IMR-90 (cell line): ENCODE measurements at regions not wholly inside any gene's neighbourhood (a gene's known extent, or its start where the extent isn't known, plus 50 kb on each side); places are given as distances from the start of the nearest gene placed in this dataset.

ENCODE experiments used
- ATAC-seq: fragments of 200-7000 bp; cut with Tn5 transposase; 2 replicates; pipeline ENCODE4 v1.9.1; 2020; ENCODE audit warnings: low read depth, mild to moderate bottlenecking, moderate library complexity
- BruUV-seq: library from RNA; stranded (reverse); fragments of 400-500 nt; replicated peaks from 2 replicates; lab custom pipeline; 2021; lab: Mats Ljungman, UMichigan
- CTCF ChIA-PET: fragments of 300-600 bp; formaldehyde crosslinking; extraction: SDS; loops from one replicate; lab custom pipeline; 2021; ENCODE audit warnings: antibody characterized with exemption; lab: Yijun Ruan, JAX
- POLR2A ChIA-PET: fragments of 300-600 bp; sonication (Branson Sonifier 250); formaldehyde crosslinking; loops from one replicate; lab custom pipeline; 2022; ENCODE audit warnings: antibody characterized with exemption; ENCODE audit not compliant: unreplicated experiment; lab: Charles Lee
- DNase-seq: peaks from one replicate; pipeline ENCODE4 v3.0.0; 2013
- H2AFZ ChIP-seq: replicated peaks from 2 replicates; pipeline ENCODE3; 2013; ENCODE audit warnings: low read length, mild to moderate bottlenecking; ENCODE audit not compliant: poor library complexity
- H2AK5ac ChIP-seq: 2 replicates; pipeline ENCODE4 v1.6.1; 2013; ENCODE audit warnings: low read depth, low read length, inconsistent platforms
- H2AK9ac ChIP-seq: replicated peaks from 2 replicates; pipeline ENCODE3; 2013; ENCODE audit warnings: mild to moderate bottlenecking, low read depth, low read length, moderate library complexity; ENCODE audit not compliant: poor library complexity
- H2BK120ac ChIP-seq: 2 replicates; pipeline ENCODE4 v1.6.1; 2013; ENCODE audit warnings: low read depth, low read length, inconsistent platforms
- H2BK15ac ChIP-seq: 3 replicates; pipeline ENCODE4 v1.6.1; 2013; ENCODE audit warnings: low read depth, low read length, inconsistent platforms
- H2BK20ac ChIP-seq: 2 replicates; pipeline ENCODE4 v1.6.1; 2013; ENCODE audit warnings: low read depth, mild to moderate bottlenecking, inconsistent platforms, low read length, moderate library complexity
- H2BK5ac ChIP-seq: 2 replicates; pipeline ENCODE4 v1.6.1; 2013; ENCODE audit warnings: mild to moderate bottlenecking, low read depth, low read length, inconsistent platforms; ENCODE audit not compliant: poor library complexity, severe bottlenecking
- H3K14ac ChIP-seq: replicated peaks from 2 replicates; pipeline ENCODE4 v1.6.1; 2013; ENCODE audit warnings: low read depth, low read length, inconsistent platforms
- H3K18ac ChIP-seq: 2 replicates; pipeline ENCODE4 v1.6.1; 2013; ENCODE audit warnings: low read depth, low read length, control low read depth
- H3K23ac ChIP-seq: 2 replicates; pipeline ENCODE4 v1.6.1; 2013; ENCODE audit warnings: low read depth, low read length, inconsistent platforms
- H3K27ac ChIP-seq: 2 replicates; pipeline ENCODE4 v1.5.1; 2013; ENCODE audit warnings: mild to moderate bottlenecking, control low read depth, low read length; ENCODE audit not compliant: insufficient read depth
- H3K27me3 ChIP-seq: 2 replicates; pipeline ENCODE4 v1.6.1; 2013; ENCODE audit warnings: low read length; ENCODE audit not compliant: control insufficient read depth, insufficient read depth
- H3K36me3 ChIP-seq: 2 replicates; pipeline ENCODE4 v1.6.1; 2013; ENCODE audit warnings: low read length, mixed read lengths; ENCODE audit not compliant: control insufficient read depth, insufficient read depth
- H3K4ac ChIP-seq: 2 replicates; pipeline ENCODE4 v1.6.1; 2013; ENCODE audit warnings: low read depth, low read length, inconsistent platforms
- H3K4me1 ChIP-seq: 2 replicates; pipeline ENCODE4 v1.6.1; 2013; ENCODE audit warnings: low read length, mixed read lengths; ENCODE audit not compliant: control insufficient read depth, insufficient read depth
- H3K4me2 ChIP-seq: 2 replicates; pipeline ENCODE4 v1.6.1; 2013; ENCODE audit warnings: low read depth, mild to moderate bottlenecking, control low read depth, low read length, moderate library complexity
- H3K4me3 ChIP-seq: 2 replicates; pipeline ENCODE4 v1.5.1; 2013; ENCODE audit warnings: low read depth, mild to moderate bottlenecking, control low read depth, low read length, moderate library complexity; ENCODE audit not compliant: insufficient read depth
- H3K56ac ChIP-seq: 2 replicates; pipeline ENCODE4 v1.6.1; 2013; ENCODE audit warnings: low read length, inconsistent platforms; ENCODE audit not compliant: insufficient read depth; ENCODE audit errors: extremely low read depth
- H3K79me1 ChIP-seq, 2 experiments: 2 replicates each; pipeline ENCODE4 v1.6.1; 2013; ENCODE audit warnings: low read length in 2 of 2, inconsistent platforms in 1 of 2, low read depth in 1 of 2
- H3K9ac ChIP-seq: 2 replicates; pipeline ENCODE4 v1.6.1; 2013; ENCODE audit warnings: low read depth, low read length, control low read depth
- H3K9me1 ChIP-seq: 2 replicates; pipeline ENCODE4 v1.6.1; 2013; ENCODE audit warnings: low read length, inconsistent platforms; ENCODE audit not compliant: insufficient read depth
- H3K9me3 ChIP-seq: 2 replicates; pipeline ENCODE4 v1.6.1; 2013; ENCODE audit warnings: low read length; ENCODE audit not compliant: control insufficient read depth, insufficient read depth
- H4K20me1 ChIP-seq: 2 replicates; pipeline ENCODE4 v1.6.1; 2013; ENCODE audit warnings: low read length, inconsistent platforms; ENCODE audit not compliant: insufficient read depth
- H4K5ac ChIP-seq: 2 replicates; pipeline ENCODE4 v1.6.1; 2013; ENCODE audit warnings: mild to moderate bottlenecking, low read depth, low read length, control low read depth
- H4K8ac ChIP-seq, 2 experiments: 2 replicates each; pipeline ENCODE4 v1.6.1; 2013; ENCODE audit warnings: low read depth in 2 of 2, low read length in 2 of 2, control low read depth in 1 of 2, inconsistent platforms in 1 of 2
- H4K91ac ChIP-seq: 2 replicates; pipeline ENCODE4 v1.6.1; 2013; ENCODE audit warnings: low read depth, low read length, inconsistent platforms; ENCODE audit not compliant: insufficient read depth
- CEBPB ChIP-seq: IDR thresholded peaks from 2 replicates; pipeline ENCODE4 v1.6.1; 2012; ENCODE audit warnings: low read depth, low read length, improper control_type of control experiment
- CTCF ChIP-seq: conservative IDR thresholded peaks from 2 replicates; pipeline ENCODE4 v1.5.1; 2012; ENCODE audit warnings: mild to moderate bottlenecking, low read depth, low read length, improper control_type of control experiment
- MXI1 ChIP-seq: IDR thresholded peaks from 2 replicates; pipeline ENCODE4 v1.6.1; 2012; ENCODE audit warnings: low read depth, mild to moderate bottlenecking, low read length, moderate library complexity, borderline replicate concordance
- RCOR1 ChIP-seq: IDR thresholded peaks from 2 replicates; pipeline ENCODE4 v1.6.1; 2012; ENCODE audit warnings: mild to moderate bottlenecking, low read length, improper control_type of control experiment; ENCODE audit not compliant: insufficient replicate concordance
- USF2 ChIP-seq: fragments of 150-350 bp; IDR thresholded peaks from 2 replicates; pipeline ENCODE4 v1.6.1; 2017; ENCODE audit warnings: mild to moderate bottlenecking, antibody characterized with exemption, low read length, low read depth
- WGBS, 2 experiments: methylation state at CpG; one replicate each; pipeline versions ENCODE4 v1.1.5 to v1.1.7; 2013; ENCODE audit warnings: missing lambda C conversion rate in 2 of 2; ENCODE audit not compliant: insufficient read length in 1 of 2; ENCODE audit errors: extremely low coverage in 2 of 2; 5-methylcytosine and 5-hydroxymethylcytosine counted together
- dilution Hi-C: fragments of 300-500 bp; cut with HindIII; formaldehyde crosslinking; loops from one replicate; pipeline ENCODE4 v1.14.3; 2018; ENCODE audit warnings: low sequenced_read_pairs; ENCODE audit not compliant: unreplicated experiment
- in situ Hi-C: fragments of 300-500 bp; cut with MboI; formaldehyde crosslinking; loops from 3 replicates; pipeline ENCODE4 v1.14.3; 2019; ENCODE audit warnings: low sequenced_read_pairs, inconsistent platforms, mixed read lengths
- intact Hi-C: fragments of 100-400 bp; cut with micrococcal nuclease; formaldehyde crosslinking; loops from 2 replicates; pipeline ENCODE4 v1.10.0; 2022

GRCh38 chr1:239128541-239128940 lies 257.8 kb upstream of the CHRM3 start:
- CTCF ChIA-PET: interaction anchor here (0.7 kb wide), 1 partner anchor 17 kb away, joined by 3 read pairs; no protein-coding TSS in a partner anchor
- Histone ChIP-seq H4K5ac (no peak overlapping the region), H3K4ac (no peak overlapping the region), H3K4me1 (no peaks in the 10 kb centered on the region), H4K20me1 (no peaks in the 10 kb centered on the region), H3K9ac (no peak overlapping the region), H3K79me1 (no peaks in the 10 kb centered on the region), H2AK5ac (no peak overlapping the region), H2AK9ac (no peak overlapping the region), H3K4me2 (no peak overlapping the region), H3K9me3 (peaks cover 5% of the 10 kb centered on the region), H3K27ac (no peak overlapping the region), H3K56ac (no peak overlapping the region), H2BK20ac (no peak overlapping the region), H2AFZ (no peak overlapping the region), H2BK15ac (no peak overlapping the region), H3K18ac (no peak overlapping the region), H2BK5ac (no peak overlapping the region), H2BK120ac (no peak overlapping the region), H3K14ac (no peak overlapping the region), H3K36me3 (no peaks in the 10 kb centered on the region), H3K23ac (no peak overlapping the region), H3K9me1 (no peaks in the 10 kb centered on the region), H3K27me3 (no peaks in the 10 kb centered on the region), H4K91ac (no peak overlapping the region), H4K8ac (no peak overlapping the region), H3K4me3 (no peak overlapping the region)
- no CpG with 5 or more reads among the region's 3 CpGs for WGBS, 2 experiments
- BruUV-seq: no TSS peak
- intact Hi-C loops (no loop called here), in situ Hi-C loops (no loop called here), dilution Hi-C loops (no loop called here)
- TF ChIP-seq RCOR1 (no peak), CEBPB (no peak), USF2 (no peak), CTCF (no peak), MXI1 (no peak)
- POLR2A ChIA-PET: no interaction called here
- ATAC-seq (no peak), DNase-seq (no peak)
